Panc1 (cell line): ENCODE measurements at regions not wholly inside any gene's neighbourhood (a gene's known extent, or its start where the extent isn't known, plus 50 kb on each side); places are given as distances from the start of the nearest gene placed in this dataset.

Source experiments
- POLR2AphosphoS5 ChIP-seq: IDR thresholded peaks from 2 replicates; pipeline ENCODE4 v1.6.1; 2012; ENCODE audit warnings: mild to moderate bottlenecking, low read depth, low read length, moderate library complexity
- SIN3A ChIP-seq: IDR thresholded peaks from 2 replicates; pipeline ENCODE4 v1.6.1; 2012; ENCODE audit warnings: low read depth, mild to moderate bottlenecking, low read length, moderate library complexity, borderline replicate concordance; ENCODE audit not compliant: insufficient read depth
- TCF7L2 ChIP-seq: IDR thresholded peaks from 2 replicates; pipeline ENCODE4 v1.6.1; 2011; ENCODE audit warnings: mild to moderate bottlenecking, low read depth, low read length, inconsistent platforms
- TF ChIP-seq, protein P1 (sequence below): fragments of 450-650 bp; IDR thresholded peaks from 2 replicates; pipeline ENCODE4 v1.5.1; 2017; ENCODE audit warnings: mild to moderate bottlenecking
- TF ChIP-seq, protein P2 (sequence below), 2 experiments: IDR thresholded peaks; 2 replicates each; pipeline ENCODE4 v1.6.1; 2011 to 2012; ENCODE audit warnings: low read depth in 2 of 2, control low read depth in 1 of 2, low read length in 1 of 2, mild to moderate bottlenecking in 1 of 2, moderate library complexity in 1 of 2; ENCODE audit not compliant: insufficient read depth in 1 of 2

- TF ChIP-seq, protein P1, sequence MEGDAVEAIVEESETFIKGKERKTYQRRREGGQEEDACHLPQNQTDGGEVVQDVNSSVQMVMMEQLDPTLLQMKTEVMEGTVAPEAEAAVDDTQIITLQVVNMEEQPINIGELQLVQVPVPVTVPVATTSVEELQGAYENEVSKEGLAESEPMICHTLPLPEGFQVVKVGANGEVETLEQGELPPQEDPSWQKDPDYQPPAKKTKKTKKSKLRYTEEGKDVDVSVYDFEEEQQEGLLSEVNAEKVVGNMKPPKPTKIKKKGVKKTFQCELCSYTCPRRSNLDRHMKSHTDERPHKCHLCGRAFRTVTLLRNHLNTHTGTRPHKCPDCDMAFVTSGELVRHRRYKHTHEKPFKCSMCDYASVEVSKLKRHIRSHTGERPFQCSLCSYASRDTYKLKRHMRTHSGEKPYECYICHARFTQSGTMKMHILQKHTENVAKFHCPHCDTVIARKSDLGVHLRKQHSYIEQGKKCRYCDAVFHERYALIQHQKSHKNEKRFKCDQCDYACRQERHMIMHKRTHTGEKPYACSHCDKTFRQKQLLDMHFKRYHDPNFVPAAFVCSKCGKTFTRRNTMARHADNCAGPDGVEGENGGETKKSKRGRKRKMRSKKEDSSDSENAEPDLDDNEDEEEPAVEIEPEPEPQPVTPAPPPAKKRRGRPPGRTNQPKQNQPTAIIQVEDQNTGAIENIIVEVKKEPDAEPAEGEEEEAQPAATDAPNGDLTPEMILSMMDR, result no peak
- TF ChIP-seq SIN3A, result no peak
- no peak for TF ChIP-seq POLR2AphosphoS5
- no peak for TF ChIP-seq TCF7L2
- TF ChIP-seq, protein P2, sequence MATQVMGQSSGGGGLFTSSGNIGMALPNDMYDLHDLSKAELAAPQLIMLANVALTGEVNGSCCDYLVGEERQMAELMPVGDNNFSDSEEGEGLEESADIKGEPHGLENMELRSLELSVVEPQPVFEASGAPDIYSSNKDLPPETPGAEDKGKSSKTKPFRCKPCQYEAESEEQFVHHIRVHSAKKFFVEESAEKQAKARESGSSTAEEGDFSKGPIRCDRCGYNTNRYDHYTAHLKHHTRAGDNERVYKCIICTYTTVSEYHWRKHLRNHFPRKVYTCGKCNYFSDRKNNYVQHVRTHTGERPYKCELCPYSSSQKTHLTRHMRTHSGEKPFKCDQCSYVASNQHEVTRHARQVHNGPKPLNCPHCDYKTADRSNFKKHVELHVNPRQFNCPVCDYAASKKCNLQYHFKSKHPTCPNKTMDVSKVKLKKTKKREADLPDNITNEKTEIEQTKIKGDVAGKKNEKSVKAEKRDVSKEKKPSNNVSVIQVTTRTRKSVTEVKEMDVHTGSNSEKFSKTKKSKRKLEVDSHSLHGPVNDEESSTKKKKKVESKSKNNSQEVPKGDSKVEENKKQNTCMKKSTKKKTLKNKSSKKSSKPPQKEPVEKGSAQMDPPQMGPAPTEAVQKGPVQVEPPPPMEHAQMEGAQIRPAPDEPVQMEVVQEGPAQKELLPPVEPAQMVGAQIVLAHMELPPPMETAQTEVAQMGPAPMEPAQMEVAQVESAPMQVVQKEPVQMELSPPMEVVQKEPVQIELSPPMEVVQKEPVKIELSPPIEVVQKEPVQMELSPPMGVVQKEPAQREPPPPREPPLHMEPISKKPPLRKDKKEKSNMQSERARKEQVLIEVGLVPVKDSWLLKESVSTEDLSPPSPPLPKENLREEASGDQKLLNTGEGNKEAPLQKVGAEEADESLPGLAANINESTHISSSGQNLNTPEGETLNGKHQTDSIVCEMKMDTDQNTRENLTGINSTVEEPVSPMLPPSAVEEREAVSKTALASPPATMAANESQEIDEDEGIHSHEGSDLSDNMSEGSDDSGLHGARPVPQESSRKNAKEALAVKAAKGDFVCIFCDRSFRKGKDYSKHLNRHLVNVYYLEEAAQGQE (IDR thresholded peaks at IDR 0.05; ENCODE audit: insufficient read depth in 1 of 2, low read depth in 2 of 2, low read length in 1 of 2), result no peak
These were observed 143.9 kb upstream of the LIPC start for GRCh38 chr15:58287891-58288290.
